Caco-2 (cell line): ENCODE measurements at regions not wholly inside any gene's neighbourhood (a gene's known extent, or its start where the extent isn't known, plus 50 kb on each side); places are given as distances from the start of the nearest gene placed in this dataset.

ENCODE experiments used
- BruUV-seq: library from RNA; stranded (reverse); fragments of 400-500 nt; replicated peaks from 2 replicates; lab custom pipeline; 2021; lab: Mats Ljungman, UMichigan
- CTCF ChIA-PET: fragments of 300-600 bp; sonication (Branson Sonifier 250); formaldehyde crosslinking; loops from one replicate; lab custom pipeline; 2022; ENCODE audit warnings: antibody characterized with exemption; lab: Charles Lee
- POLR2A ChIA-PET: fragments of 300-600 bp; sonication (Branson Sonifier 250); formaldehyde crosslinking; loops from one replicate; lab custom pipeline; 2022; ENCODE audit warnings: antibody characterized with exemption; lab: Charles Lee
- DNase-seq, 2 experiments: peaks; one replicate each; pipeline versions ENCODE4 v3.0.0 to v3.0.0-alpha.2; 2020 to 2022
- H3K27me3 ChIP-seq: replicated peaks from 2 replicates; pipeline ENCODE4 v1.6.0; 2011; ENCODE audit warnings: low read length; ENCODE audit not compliant: control insufficient read depth, insufficient read depth
- H3K36me3 ChIP-seq: 2 replicates; pipeline ENCODE4 v1.5.1; 2011; ENCODE audit warnings: low read length; ENCODE audit not compliant: control insufficient read depth, insufficient read depth
- H3K4me1 ChIP-seq: fragments of 250-450 bp; sonication (Bioruptor Pico); 2 replicates; pipeline ENCODE4 v1.5.1; 2020; ENCODE audit warnings: mild to moderate bottlenecking
- H3K4me3 ChIP-seq: 2 replicates; pipeline ENCODE4 v1.5.1; 2011; ENCODE audit warnings: low read depth, mild to moderate bottlenecking, control low read depth, low read length
- H3K9me3 ChIP-seq: fragments of 250-450 bp; sonication (Bioruptor Pico); 2 replicates; pipeline ENCODE4 v1.5.1; 2020; ENCODE audit warnings: mild to moderate bottlenecking, moderate library complexity
- H3K27ac Mint-ChIP-seq: one replicate; pipeline ENCODE4 v1.8.0; 2022; ENCODE audit warnings: mixed read lengths; ENCODE audit not compliant: unreplicated experiment
- H3K27me3 Mint-ChIP-seq: one replicate; pipeline ENCODE4 v1.8.0; 2022; ENCODE audit warnings: mixed read lengths; ENCODE audit not compliant: insufficient read depth, unreplicated experiment
- H3K36me3 Mint-ChIP-seq: one replicate; pipeline ENCODE4 v1.8.0; 2022; ENCODE audit warnings: mild to moderate bottlenecking, mixed read lengths; ENCODE audit not compliant: insufficient read depth, unreplicated experiment
- H3K4me1 Mint-ChIP-seq: one replicate; pipeline ENCODE4 v1.8.0; 2022; ENCODE audit warnings: low read depth, mixed read lengths; ENCODE audit not compliant: unreplicated experiment
- H3K4me3 Mint-ChIP-seq: one replicate; pipeline ENCODE4 v1.8.0; 2022; ENCODE audit warnings: mild to moderate bottlenecking, moderate library complexity, mixed read lengths; ENCODE audit not compliant: unreplicated experiment
- H3K9me3 Mint-ChIP-seq: one replicate; pipeline ENCODE4 v1.8.0; 2022; ENCODE audit warnings: mixed read lengths; ENCODE audit not compliant: unreplicated experiment
- intact Hi-C: fragments of 100-400 bp; cut with micrococcal nuclease; formaldehyde crosslinking; loops from one replicate; pipeline ENCODE4 v1.10.0; 2022; ENCODE audit not compliant: unreplicated experiment
- TF ChIP-seq, protein P1 (sequence below), 2 experiments: fragments of 200-600 bp in 1 of 2; IDR thresholded peaks; 1 replicate in 1 of 2; 2 replicates in 1 of 2; pipeline versions ENCODE4 v1.5.1 to v1.8.0; 2011 to 2022; ENCODE audit warnings: antibody characterized with exemption in 1 of 2, control low read depth in 1 of 2, inconsistent platforms in 1 of 2, low read depth in 1 of 2, low read length in 1 of 2, mild to moderate bottlenecking in 1 of 2, moderate library complexity in 1 of 2; ENCODE audit not compliant: insufficient read depth in 1 of 2, severe bottlenecking in 1 of 2, unreplicated experiment in 1 of 2

DNA sequence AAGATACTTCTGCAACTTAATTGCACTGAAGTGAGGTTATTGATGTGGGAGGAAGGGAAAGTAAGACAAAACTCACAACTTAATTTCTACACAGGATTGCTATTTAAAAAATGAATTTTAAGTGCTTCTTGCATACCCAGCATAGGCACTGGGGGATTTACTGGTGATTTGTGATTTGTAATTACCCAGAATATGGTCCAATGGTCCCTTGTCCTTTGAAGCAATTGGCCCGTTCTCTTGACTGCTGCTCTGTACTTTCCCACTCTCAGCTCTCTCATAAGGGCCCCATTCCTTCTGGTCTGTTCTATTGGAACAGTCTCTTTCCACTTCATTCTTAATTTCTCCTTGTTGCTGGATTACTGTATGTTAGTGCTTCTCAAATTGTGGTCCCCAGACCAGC lies 75.4 kb upstream of the SPATA31D4 start:
- intact Hi-C loops: loop anchor here (5.0 kb wide), 1 partner anchor 981 kb away; no protein-coding TSS in a partner anchor
- H3K36me3 Mint-ChIP-seq: no peaks in the 10 kb centered on the region
- H3K27me3 ChIP-seq: no peaks in the 10 kb centered on the region
- TF ChIP-seq, protein P1, sequence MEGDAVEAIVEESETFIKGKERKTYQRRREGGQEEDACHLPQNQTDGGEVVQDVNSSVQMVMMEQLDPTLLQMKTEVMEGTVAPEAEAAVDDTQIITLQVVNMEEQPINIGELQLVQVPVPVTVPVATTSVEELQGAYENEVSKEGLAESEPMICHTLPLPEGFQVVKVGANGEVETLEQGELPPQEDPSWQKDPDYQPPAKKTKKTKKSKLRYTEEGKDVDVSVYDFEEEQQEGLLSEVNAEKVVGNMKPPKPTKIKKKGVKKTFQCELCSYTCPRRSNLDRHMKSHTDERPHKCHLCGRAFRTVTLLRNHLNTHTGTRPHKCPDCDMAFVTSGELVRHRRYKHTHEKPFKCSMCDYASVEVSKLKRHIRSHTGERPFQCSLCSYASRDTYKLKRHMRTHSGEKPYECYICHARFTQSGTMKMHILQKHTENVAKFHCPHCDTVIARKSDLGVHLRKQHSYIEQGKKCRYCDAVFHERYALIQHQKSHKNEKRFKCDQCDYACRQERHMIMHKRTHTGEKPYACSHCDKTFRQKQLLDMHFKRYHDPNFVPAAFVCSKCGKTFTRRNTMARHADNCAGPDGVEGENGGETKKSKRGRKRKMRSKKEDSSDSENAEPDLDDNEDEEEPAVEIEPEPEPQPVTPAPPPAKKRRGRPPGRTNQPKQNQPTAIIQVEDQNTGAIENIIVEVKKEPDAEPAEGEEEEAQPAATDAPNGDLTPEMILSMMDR (IDR thresholded peaks at IDR 0.05; ENCODE audit: insufficient read depth in 1 of 2, low read depth in 1 of 2, low read length in 1 of 2, severe bottlenecking in 1 of 2, unreplicated experiment in 1 of 2): no peak
- no TSS peak for BruUV-seq
- no peaks in the 10 kb centered on the region for H3K4me1 Mint-ChIP-seq
- H3K4me3 Mint-ChIP-seq: no peak overlapping the region
- H3K9me3 ChIP-seq: no peaks in the 10 kb centered on the region
- CTCF ChIA-PET: no interaction called here
- POLR2A ChIA-PET: no interaction called here
- no peaks in the 10 kb centered on the region for H3K4me1 ChIP-seq
- no peak overlapping the region for H3K27ac Mint-ChIP-seq
- no peaks in the 10 kb centered on the region for H3K27me3 Mint-ChIP-seq
- H3K4me3 ChIP-seq: no peak overlapping the region
- no peaks in the 10 kb centered on the region for H3K9me3 Mint-ChIP-seq
- no peak for DNase-seq
- no peaks in the 10 kb centered on the region for H3K36me3 ChIP-seq

- POLR2A ChIA-PET: no interaction called here
- no peaks in the 10 kb centered on the region for H3K4me1 Mint-ChIP-seq
- H3K9me3 ChIP-seq: no peaks in the 10 kb centered on the region
- CTCF ChIA-PET: no interaction called here
- DNase-seq: no peak
- H3K36me3 Mint-ChIP-seq: no peaks in the 10 kb centered on the region
- H3K27me3 Mint-ChIP-seq: no peaks in the 10 kb centered on the region
- no peak overlapping the region for H3K27ac Mint-ChIP-seq
- TF ChIP-seq, protein P1 (IDR thresholded peaks at IDR 0.05; ENCODE audit: insufficient read depth in 1 of 2, low read depth in 1 of 2, low read length in 1 of 2, severe bottlenecking in 1 of 2, unreplicated experiment in 1 of 2): no peak
- no peaks in the 10 kb centered on the region for H3K27me3 ChIP-seq
- no peaks in the 10 kb centered on the region for H3K9me3 Mint-ChIP-seq
- no TSS peak for BruUV-seq
- no peaks in the 10 kb centered on the region for H3K36me3 ChIP-seq
- H3K4me3 Mint-ChIP-seq: no peak overlapping the region
- H3K4me3 ChIP-seq: no peak overlapping the region
- intact Hi-C loops: no loop called here
- no peaks in the 10 kb centered on the region for H3K4me1 ChIP-seq
Observed at GRCh38 chr9:81855538-81855937, 72.7 kb upstream of the SPATA31D4 start.

- H3K27me3 ChIP-seq: no peaks in the 10 kb centered on the region
- no peaks in the 10 kb centered on the region for H3K9me3 Mint-ChIP-seq
- DNase-seq: no peak
- no peaks in the 10 kb centered on the region for H3K36me3 Mint-ChIP-seq
- CTCF ChIA-PET: no interaction called here
- no peaks in the 10 kb centered on the region for H3K4me1 Mint-ChIP-seq
- no TSS peak for BruUV-seq
- H3K4me3 Mint-ChIP-seq: no peak overlapping the region
- no peaks in the 10 kb centered on the region for H3K4me1 ChIP-seq
- POLR2A ChIA-PET: no interaction called here
- intact Hi-C loops: no loop called here
- H3K27me3 Mint-ChIP-seq: no peaks in the 10 kb centered on the region
- no peaks in the 10 kb centered on the region for H3K9me3 ChIP-seq
- no peak overlapping the region for H3K4me3 ChIP-seq
- no peaks in the 10 kb centered on the region for H3K36me3 ChIP-seq
- TF ChIP-seq, protein P1 (IDR thresholded peaks at IDR 0.05; ENCODE audit: insufficient read depth in 1 of 2, low read depth in 1 of 2, low read length in 1 of 2, severe bottlenecking in 1 of 2, unreplicated experiment in 1 of 2): no peak
- no peak overlapping the region for H3K27ac Mint-ChIP-seq
Observed at GRCh38 chr9:81858657-81859430, 69.4 kb upstream of the SPATA31D4 start.
